ENCODE measurements at regions not wholly inside any gene's neighbourhood (a gene's known extent, or its start where the extent isn't known, plus 50 kb on each side); places are given as distances from the start of the nearest gene placed in this dataset.
"Not testable (repeated sequence)": the region's sequence is repeated elsewhere in the genome, so short reads cannot be mapped to it uniquely, and the experiment has no call there.

GRCh38 chr10:36003688-36004087 lies 361.6 kb upstream of the FZD8 start:
- Histone ChIP-seq H3K4me3 (ENCODE audit: insufficient read depth, low read depth, low read length, poor library complexity, severe bottlenecking) (no peak overlapping the region), H3K27me3 (replicated peaks; ENCODE audit: control insufficient read depth, insufficient read depth, low read length, poor library complexity, severe bottlenecking) (no peaks in the 10 kb centered on the region), H3K4me1 (ENCODE audit: control insufficient read depth, insufficient read depth, low read length, poor library complexity, severe bottlenecking) (no peaks in the 10 kb centered on the region), H3K27ac (ENCODE audit: insufficient read depth, low read length, poor library complexity, severe bottlenecking) (no peak overlapping the region), H3K9me3 (ENCODE audit: control insufficient read depth, low read length) (no peaks in the 10 kb centered on the region), H3K36me3 (ENCODE audit: control insufficient read depth, insufficient read depth, low read length) (no peaks in the 10 kb centered on the region)
- no peak for DNase-seq

GRCh38 chr10:36003031-36003600 lies 361.0 kb upstream of the FZD8 start:
- Histone ChIP-seq H3K27me3 (replicated peaks; ENCODE audit: control insufficient read depth, insufficient read depth, low read length, poor library complexity, severe bottlenecking) (no peaks in the 10 kb centered on the region), H3K4me3 (ENCODE audit: insufficient read depth, low read depth, low read length, poor library complexity, severe bottlenecking) (no peak overlapping the region), H3K4me1 (ENCODE audit: control insufficient read depth, insufficient read depth, low read length, poor library complexity, severe bottlenecking) (no peaks in the 10 kb centered on the region), H3K36me3 (ENCODE audit: control insufficient read depth, insufficient read depth, low read length) (no peaks in the 10 kb centered on the region), H3K27ac (ENCODE audit: insufficient read depth, low read length, poor library complexity, severe bottlenecking) (no peak overlapping the region), H3K9me3 (ENCODE audit: control insufficient read depth, low read length) (no peaks in the 10 kb centered on the region)
- no peak for DNase-seq

- H3K4me3 ChIP-seq (ENCODE audit: insufficient read depth, low read depth, low read length, poor library complexity, severe bottlenecking) = no peak overlapping the region
- H3K27me3 ChIP-seq (replicated peaks; ENCODE audit: control insufficient read depth, insufficient read depth, low read length, poor library complexity, severe bottlenecking) = no peaks in the 10 kb centered on the region
- H3K9me3 ChIP-seq (ENCODE audit: control insufficient read depth, low read length) = no peaks in the 10 kb centered on the region
- no peak overlapping the region for H3K27ac ChIP-seq (ENCODE audit: insufficient read depth, low read length, poor library complexity, severe bottlenecking)
- DNase-seq = no peak
- no peaks in the 10 kb centered on the region for H3K36me3 ChIP-seq (ENCODE audit: control insufficient read depth, insufficient read depth, low read length)
- no peaks in the 10 kb centered on the region for H3K4me1 ChIP-seq (ENCODE audit: control insufficient read depth, insufficient read depth, low read length, poor library complexity, severe bottlenecking)
Measured at GRCh38 chr10:36002445-36002844, 360.3 kb upstream of the FZD8 start.

GRCh38 chr10:36000754-36001153 lies 358.7 kb upstream of the FZD8 start:
- not testable (repeated sequence) for H3K36me3 ChIP-seq (ENCODE audit: control insufficient read depth, insufficient read depth, low read length); H3K4me3 ChIP-seq (ENCODE audit: insufficient read depth, low read depth, low read length, poor library complexity, severe bottlenecking); H3K4me1 ChIP-seq (ENCODE audit: control insufficient read depth, insufficient read depth, low read length, poor library complexity, severe bottlenecking); H3K27me3 ChIP-seq (replicated peaks; ENCODE audit: control insufficient read depth, insufficient read depth, low read length, poor library complexity, severe bottlenecking); DNase-seq; H3K27ac ChIP-seq (ENCODE audit: insufficient read depth, low read length, poor library complexity, severe bottlenecking); H3K9me3 ChIP-seq (ENCODE audit: control insufficient read depth, low read length)

GRCh38 chr10:35998026-35998425 lies 355.9 kb upstream of the FZD8 start:
- no peak overlapping the region for H3K4me3 ChIP-seq (ENCODE audit: insufficient read depth, low read depth, low read length, poor library complexity, severe bottlenecking)
- no peaks in the 10 kb centered on the region for H3K4me1 ChIP-seq (ENCODE audit: control insufficient read depth, insufficient read depth, low read length, poor library complexity, severe bottlenecking)
- no peak for DNase-seq
- no peak overlapping the region for H3K27ac ChIP-seq (ENCODE audit: insufficient read depth, low read length, poor library complexity, severe bottlenecking)
- H3K9me3 ChIP-seq (ENCODE audit: control insufficient read depth, low read length) = no peaks in the 10 kb centered on the region
- H3K36me3 ChIP-seq (ENCODE audit: control insufficient read depth, insufficient read depth, low read length) = no peaks in the 10 kb centered on the region
- no peaks in the 10 kb centered on the region for H3K27me3 ChIP-seq (replicated peaks; ENCODE audit: control insufficient read depth, insufficient read depth, low read length, poor library complexity, severe bottlenecking)

GRCh38 chr10:35995485-35995884 lies 353.4 kb upstream of the FZD8 start:
- no peak overlapping the region for H3K27ac ChIP-seq (ENCODE audit: insufficient read depth, low read length, poor library complexity, severe bottlenecking)
- no peak for DNase-seq
- H3K4me1 ChIP-seq (ENCODE audit: control insufficient read depth, insufficient read depth, low read length, poor library complexity, severe bottlenecking) = no peaks in the 10 kb centered on the region
- no peaks in the 10 kb centered on the region for H3K9me3 ChIP-seq (ENCODE audit: control insufficient read depth, low read length)
- H3K4me3 ChIP-seq (ENCODE audit: insufficient read depth, low read depth, low read length, poor library complexity, severe bottlenecking) = no peak overlapping the region
- H3K27me3 ChIP-seq (replicated peaks; ENCODE audit: control insufficient read depth, insufficient read depth, low read length, poor library complexity, severe bottlenecking) = no peaks in the 10 kb centered on the region
- H3K36me3 ChIP-seq (ENCODE audit: control insufficient read depth, insufficient read depth, low read length) = no peaks in the 10 kb centered on the region

GRCh38 chr10:35993591-35994515 lies 351.8 kb upstream of the FZD8 start:
- H3K27ac ChIP-seq (ENCODE audit: insufficient read depth, low read length, poor library complexity, severe bottlenecking) = no peak overlapping the region
- H3K9me3 ChIP-seq (ENCODE audit: control insufficient read depth, low read length) = no peaks in the 10 kb centered on the region
- H3K4me1 ChIP-seq (ENCODE audit: control insufficient read depth, insufficient read depth, low read length, poor library complexity, severe bottlenecking) = no peaks in the 10 kb centered on the region
- H3K4me3 ChIP-seq (ENCODE audit: insufficient read depth, low read depth, low read length, poor library complexity, severe bottlenecking) = no peak overlapping the region
- H3K27me3 ChIP-seq (replicated peaks; ENCODE audit: control insufficient read depth, insufficient read depth, low read length, poor library complexity, severe bottlenecking) = no peaks in the 10 kb centered on the region
- DNase-seq = no peak
- no peaks in the 10 kb centered on the region for H3K36me3 ChIP-seq (ENCODE audit: control insufficient read depth, insufficient read depth, low read length)

- Histone ChIP-seq H3K4me1 (ENCODE audit: control insufficient read depth, insufficient read depth, low read length, poor library complexity, severe bottlenecking) (no peaks in the 10 kb centered on the region), H3K4me3 (ENCODE audit: insufficient read depth, low read depth, low read length, poor library complexity, severe bottlenecking) (no peak overlapping the region), H3K27me3 (replicated peaks; ENCODE audit: control insufficient read depth, insufficient read depth, low read length, poor library complexity, severe bottlenecking) (no peaks in the 10 kb centered on the region), H3K36me3 (ENCODE audit: control insufficient read depth, insufficient read depth, low read length) (no peaks in the 10 kb centered on the region), H3K27ac (ENCODE audit: insufficient read depth, low read length, poor library complexity, severe bottlenecking) (no peak overlapping the region), H3K9me3 (ENCODE audit: control insufficient read depth, low read length) (no peaks in the 10 kb centered on the region)
- no peak for DNase-seq
Measured at GRCh38 chr10:35992107-35992506, 350.0 kb upstream of the FZD8 start.

GRCh38 chr10:35986756-35987502 lies 344.8 kb upstream of the FZD8 start:
- no peaks in the 10 kb centered on the region for H3K4me1 ChIP-seq (ENCODE audit: control insufficient read depth, insufficient read depth, low read length, poor library complexity, severe bottlenecking)
- H3K27ac ChIP-seq (ENCODE audit: insufficient read depth, low read length, poor library complexity, severe bottlenecking) = no peak overlapping the region
- H3K27me3 ChIP-seq (replicated peaks; ENCODE audit: control insufficient read depth, insufficient read depth, low read length, poor library complexity, severe bottlenecking) = no peaks in the 10 kb centered on the region
- no peak for DNase-seq
- H3K36me3 ChIP-seq (ENCODE audit: control insufficient read depth, insufficient read depth, low read length) = no peaks in the 10 kb centered on the region
- no peaks in the 10 kb centered on the region for H3K9me3 ChIP-seq (ENCODE audit: control insufficient read depth, low read length)
- no peak overlapping the region for H3K4me3 ChIP-seq (ENCODE audit: insufficient read depth, low read depth, low read length, poor library complexity, severe bottlenecking)

- Histone ChIP-seq H3K27ac (ENCODE audit: insufficient read depth, low read length, poor library complexity, severe bottlenecking) (no peak overlapping the region), H3K36me3 (ENCODE audit: control insufficient read depth, insufficient read depth, low read length) (no peaks in the 10 kb centered on the region)
- DNase-seq = no peak
Measured at GRCh38 chr10:35979116-35979515, 337.0 kb upstream of the FZD8 start.

More at GRCh38 chr10:35979116-35979515, 337.0 kb upstream of the FZD8 start:
- Histone ChIP-seq H3K9me3 (ENCODE audit: control insufficient read depth, low read length) (no peaks in the 10 kb centered on the region), H3K4me1 (ENCODE audit: control insufficient read depth, insufficient read depth, low read length, poor library complexity, severe bottlenecking) (no peaks in the 10 kb centered on the region), H3K27me3 (replicated peaks; ENCODE audit: control insufficient read depth, insufficient read depth, low read length, poor library complexity, severe bottlenecking) (no peaks in the 10 kb centered on the region), H3K4me3 (ENCODE audit: insufficient read depth, low read depth, low read length, poor library complexity, severe bottlenecking) (no peak overlapping the region)

Measured in effector memory CD4-positive, alpha-beta T cell (primary cell).